ENCODE measurements at regions not wholly inside any gene's neighbourhood (a gene's known extent, or its start where the extent isn't known, plus 50 kb on each side); places are given as distances from the start of the nearest gene placed in this dataset.

DNA sequence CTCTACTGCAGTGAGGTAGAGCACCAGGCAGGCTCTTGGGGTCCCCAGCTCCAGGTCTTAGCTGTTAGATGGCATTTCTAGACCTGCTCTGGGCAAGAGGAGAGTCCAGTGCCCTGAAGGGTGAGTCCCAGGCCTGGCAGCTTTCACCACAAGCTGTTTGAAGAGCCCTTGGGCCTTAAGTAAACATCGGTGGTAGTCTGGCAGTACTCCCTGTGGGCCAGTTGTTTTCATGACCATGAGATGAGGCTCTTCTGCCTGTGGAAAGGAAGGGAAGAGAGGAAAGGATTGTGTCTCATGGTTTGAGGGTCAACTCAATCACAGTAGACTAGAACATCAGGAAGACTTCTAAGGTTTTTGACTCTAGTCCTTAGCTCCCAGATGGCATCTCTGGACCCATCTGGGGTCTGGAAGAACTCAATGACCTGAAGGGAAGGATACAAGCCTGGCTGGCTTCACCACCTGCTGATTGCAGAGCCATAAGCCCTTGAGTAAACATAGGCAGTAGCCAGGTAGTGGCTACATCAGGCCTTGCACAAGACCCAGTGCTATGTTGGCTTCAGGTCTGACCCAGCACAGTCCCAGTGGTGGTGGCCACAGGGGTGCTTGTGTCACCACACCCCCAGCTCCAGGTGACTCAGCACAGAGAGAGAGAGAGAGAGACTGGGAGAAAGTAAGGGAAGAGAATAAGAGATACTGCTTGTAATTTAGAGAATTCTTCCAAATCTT, 114.3 kb upstream of the PCSK5 start:
- H3K4me3 ChIP-seq (ENCODE audit: low read depth, low read length), result no peak overlapping the region
- no peak for DNase-seq (ENCODE audit: low read depth)
- TF ChIP-seq, protein P1, sequence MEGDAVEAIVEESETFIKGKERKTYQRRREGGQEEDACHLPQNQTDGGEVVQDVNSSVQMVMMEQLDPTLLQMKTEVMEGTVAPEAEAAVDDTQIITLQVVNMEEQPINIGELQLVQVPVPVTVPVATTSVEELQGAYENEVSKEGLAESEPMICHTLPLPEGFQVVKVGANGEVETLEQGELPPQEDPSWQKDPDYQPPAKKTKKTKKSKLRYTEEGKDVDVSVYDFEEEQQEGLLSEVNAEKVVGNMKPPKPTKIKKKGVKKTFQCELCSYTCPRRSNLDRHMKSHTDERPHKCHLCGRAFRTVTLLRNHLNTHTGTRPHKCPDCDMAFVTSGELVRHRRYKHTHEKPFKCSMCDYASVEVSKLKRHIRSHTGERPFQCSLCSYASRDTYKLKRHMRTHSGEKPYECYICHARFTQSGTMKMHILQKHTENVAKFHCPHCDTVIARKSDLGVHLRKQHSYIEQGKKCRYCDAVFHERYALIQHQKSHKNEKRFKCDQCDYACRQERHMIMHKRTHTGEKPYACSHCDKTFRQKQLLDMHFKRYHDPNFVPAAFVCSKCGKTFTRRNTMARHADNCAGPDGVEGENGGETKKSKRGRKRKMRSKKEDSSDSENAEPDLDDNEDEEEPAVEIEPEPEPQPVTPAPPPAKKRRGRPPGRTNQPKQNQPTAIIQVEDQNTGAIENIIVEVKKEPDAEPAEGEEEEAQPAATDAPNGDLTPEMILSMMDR (IDR thresholded peaks at IDR 0.05; ENCODE audit: insufficient read depth, low read length), result no peak

- no peak overlapping the region for H3K4me3 ChIP-seq (ENCODE audit: low read depth, low read length)
- no peak for DNase-seq (ENCODE audit: low read depth)
- TF ChIP-seq, protein P1 (IDR thresholded peaks at IDR 0.05; ENCODE audit: insufficient read depth, low read length), result no peak
Observed at GRCh38 chr9:75780185-75780584, 110.3 kb upstream of the PCSK5 start.

- DNase-seq (ENCODE audit: low read depth), result peak; percentile 6
- TF ChIP-seq, protein P1 (IDR thresholded peaks at IDR 0.05; ENCODE audit: insufficient read depth, low read length), result no peak
- no peak overlapping the region for H3K4me3 ChIP-seq (ENCODE audit: low read depth, low read length)
Observed at GRCh38 chr9:75788006-75788634, 102.4 kb upstream of the PCSK5 start.

GRCh38 chr9:75797085-75797580, 93.3 kb upstream of the PCSK5 start:
- no peak overlapping the region for H3K4me3 ChIP-seq (ENCODE audit: low read depth, low read length)
- no peak for DNase-seq (ENCODE audit: low read depth)
- TF ChIP-seq, protein P1 (IDR thresholded peaks at IDR 0.05; ENCODE audit: insufficient read depth, low read length), result no peak

DNA sequence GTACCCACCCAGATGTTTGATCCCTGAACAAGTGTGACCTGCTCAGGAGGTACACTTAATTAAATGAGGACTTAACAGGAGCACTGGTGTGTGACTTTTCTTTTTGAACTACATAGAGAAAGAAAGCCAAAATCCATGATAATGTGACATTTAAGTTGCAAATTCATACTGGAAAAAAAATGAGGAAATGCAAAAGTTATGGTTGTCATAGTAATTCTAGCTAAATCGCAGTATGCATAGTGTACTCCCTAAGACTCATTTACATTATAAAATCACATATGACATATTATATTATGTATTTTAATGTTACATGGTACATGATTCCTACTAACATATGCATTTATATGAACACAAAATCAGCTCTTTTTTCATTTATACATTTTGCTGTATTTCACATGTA, 92.0 kb upstream of the PCSK5 start:
- TF ChIP-seq, protein P1 (IDR thresholded peaks at IDR 0.05; ENCODE audit: insufficient read depth, low read length), result no peak
- no peak overlapping the region for H3K4me3 ChIP-seq (ENCODE audit: low read depth, low read length)
- DNase-seq (ENCODE audit: low read depth), result no peak

DNA sequence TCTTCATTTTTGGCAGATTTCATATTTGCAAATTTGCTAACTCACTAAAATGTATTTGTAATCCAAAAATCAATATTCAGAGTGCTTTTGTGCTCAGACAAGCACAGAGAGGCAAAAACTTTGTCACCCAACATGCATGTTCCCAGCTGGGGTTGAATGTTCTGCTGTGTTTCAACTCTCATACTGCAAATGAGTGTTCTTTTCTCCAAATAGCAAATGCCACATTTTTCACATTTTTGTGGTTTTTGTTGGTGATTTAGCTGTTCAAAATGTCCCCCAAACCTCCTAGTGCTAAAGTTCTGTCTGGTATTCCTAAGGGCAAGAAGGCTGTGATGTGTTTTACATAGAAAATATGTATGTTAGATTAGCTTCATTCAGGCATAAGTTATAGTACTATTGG, 87.3 kb upstream of the PCSK5 start:
- TF ChIP-seq, protein P1 (IDR thresholded peaks at IDR 0.05; ENCODE audit: insufficient read depth, low read length), result no peak
- peak; percentile 22 for DNase-seq (ENCODE audit: low read depth)
- H3K4me3 ChIP-seq (ENCODE audit: low read depth, low read length), result no peak overlapping the region

Measured in fibroblast of the aortic adventitia (primary cell).